ENCODE measurements at regions not wholly inside any gene's neighbourhood (a gene's known extent, or its start where the extent isn't known, plus 50 kb on each side); places are given as distances from the start of the nearest gene placed in this dataset.
A peak's percentile ranks its signal among the peaks of the same experiment; 100 is the strongest.

DNA sequence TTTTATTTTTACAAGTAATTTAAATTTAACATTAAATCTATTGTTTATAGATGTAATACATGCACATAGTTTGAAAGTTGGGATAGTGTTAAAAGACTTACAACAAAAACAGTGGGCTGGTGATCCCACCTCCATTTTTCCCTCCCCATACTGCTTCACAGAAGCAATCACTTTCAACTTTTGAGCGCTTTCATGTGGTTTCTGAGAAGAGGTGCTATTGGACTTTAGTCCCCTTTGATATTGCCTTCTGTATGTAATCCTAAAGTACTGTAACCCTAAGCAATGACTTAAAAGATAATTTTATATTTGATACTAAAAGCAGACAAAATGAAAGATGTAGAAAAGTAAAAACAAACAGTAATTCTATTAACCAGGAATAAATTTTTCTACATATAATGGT is 88.1 kb upstream of the FAM171A1 start:
- H2AFZ ChIP-seq (ENCODE audit: low read depth, low read length), result no peak overlapping the region
- no peaks in the 10 kb centered on the region for H3K79me2 ChIP-seq (ENCODE audit: insufficient read depth, low read length)
- H3K36me3 ChIP-seq (ENCODE audit: insufficient read depth, low read length), result no peaks in the 10 kb centered on the region
- H3K4me3 ChIP-seq (ENCODE audit: low read depth in 1 of 2, low read length in 2 of 2), result no peak overlapping the region
- H3K4me1 ChIP-seq (ENCODE audit: insufficient read depth, low read length), result no peaks in the 10 kb centered on the region
- H3K4me2 ChIP-seq (ENCODE audit: insufficient read depth, low read length), result no peak overlapping the region
- TF ChIP-seq, protein P1, sequence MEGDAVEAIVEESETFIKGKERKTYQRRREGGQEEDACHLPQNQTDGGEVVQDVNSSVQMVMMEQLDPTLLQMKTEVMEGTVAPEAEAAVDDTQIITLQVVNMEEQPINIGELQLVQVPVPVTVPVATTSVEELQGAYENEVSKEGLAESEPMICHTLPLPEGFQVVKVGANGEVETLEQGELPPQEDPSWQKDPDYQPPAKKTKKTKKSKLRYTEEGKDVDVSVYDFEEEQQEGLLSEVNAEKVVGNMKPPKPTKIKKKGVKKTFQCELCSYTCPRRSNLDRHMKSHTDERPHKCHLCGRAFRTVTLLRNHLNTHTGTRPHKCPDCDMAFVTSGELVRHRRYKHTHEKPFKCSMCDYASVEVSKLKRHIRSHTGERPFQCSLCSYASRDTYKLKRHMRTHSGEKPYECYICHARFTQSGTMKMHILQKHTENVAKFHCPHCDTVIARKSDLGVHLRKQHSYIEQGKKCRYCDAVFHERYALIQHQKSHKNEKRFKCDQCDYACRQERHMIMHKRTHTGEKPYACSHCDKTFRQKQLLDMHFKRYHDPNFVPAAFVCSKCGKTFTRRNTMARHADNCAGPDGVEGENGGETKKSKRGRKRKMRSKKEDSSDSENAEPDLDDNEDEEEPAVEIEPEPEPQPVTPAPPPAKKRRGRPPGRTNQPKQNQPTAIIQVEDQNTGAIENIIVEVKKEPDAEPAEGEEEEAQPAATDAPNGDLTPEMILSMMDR (IDR thresholded peaks at IDR 0.05; ENCODE audit: borderline replicate concordance, extremely low read depth, low read length, poor library complexity, severe bottlenecking), result no peak
- TF ChIP-seq EZH2 (IDR thresholded peaks at IDR 0.05; ENCODE audit: borderline replicate concordance, low read depth, low read length, severe bottlenecking), result no peak
- ATAC-seq (ENCODE audit: insufficient read depth, low read depth) (peak; percentile 82), DNase-seq (peak; percentile 16)
- no peaks in the 10 kb centered on the region for H4K20me1 ChIP-seq (ENCODE audit: insufficient read depth, low read length)
- no peak overlapping the region for H3K27ac ChIP-seq (ENCODE audit: low read length)
- no peak overlapping the region for H3K9ac ChIP-seq (ENCODE audit: low read depth, low read length)
- no peaks in the 10 kb centered on the region for H3K9me3 ChIP-seq (ENCODE audit: insufficient read depth, low read length, severe bottlenecking)
- H3K27me3 ChIP-seq (ENCODE audit: insufficient read depth, low read length, poor library complexity), result peaks cover 3% of the 10 kb centered on the region

DNA sequence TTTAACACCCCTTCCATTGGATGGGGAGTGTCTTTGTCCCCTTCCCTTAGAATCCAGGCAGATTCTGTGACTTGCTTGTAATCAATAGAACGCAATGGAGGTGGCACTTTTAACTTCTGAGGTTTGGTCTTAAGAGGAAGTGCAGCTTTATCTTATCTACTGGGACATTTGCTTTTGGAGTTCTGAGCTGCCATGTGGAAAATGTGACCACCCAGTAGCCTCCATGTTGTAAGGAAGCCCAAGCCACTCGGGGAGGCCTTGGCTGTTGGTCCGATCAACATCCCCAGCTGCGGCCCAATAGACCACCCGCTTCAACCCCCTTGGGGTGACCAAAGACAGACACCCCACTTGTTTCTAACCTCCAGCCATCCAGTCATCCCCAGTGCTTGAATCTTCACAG is 86.3 kb upstream of the FAM171A1 start:
- Histone ChIP-seq H3K27ac (ENCODE audit: low read length) (no peak overlapping the region), H3K9ac (ENCODE audit: low read depth, low read length) (no peak overlapping the region), H4K20me1 (ENCODE audit: insufficient read depth, low read length) (no peaks in the 10 kb centered on the region), H3K79me2 (ENCODE audit: insufficient read depth, low read length) (no peaks in the 10 kb centered on the region), H3K27me3 (ENCODE audit: insufficient read depth, low read length, poor library complexity) (peaks cover 4% of the 10 kb centered on the region), H2AFZ (ENCODE audit: low read depth, low read length) (no peak overlapping the region), H3K9me3 (ENCODE audit: insufficient read depth, low read length, severe bottlenecking) (no peaks in the 10 kb centered on the region), H3K36me3 (ENCODE audit: insufficient read depth, low read length) (no peaks in the 10 kb centered on the region), H3K4me2 (ENCODE audit: insufficient read depth, low read length) (no peak overlapping the region), H3K4me1 (ENCODE audit: insufficient read depth, low read length) (no peaks in the 10 kb centered on the region), H3K4me3 (ENCODE audit: low read depth in 1 of 2, low read length in 2 of 2) (no peak overlapping the region)
- DNase-seq, result no peak
- ATAC-seq (ENCODE audit: insufficient read depth, low read depth), result no peak
- no peak for TF ChIP-seq EZH2 (IDR thresholded peaks at IDR 0.05; ENCODE audit: borderline replicate concordance, low read depth, low read length, severe bottlenecking)
- TF ChIP-seq, protein P1 (IDR thresholded peaks at IDR 0.05; ENCODE audit: borderline replicate concordance, extremely low read depth, low read length, poor library complexity, severe bottlenecking), result no peak

DNA sequence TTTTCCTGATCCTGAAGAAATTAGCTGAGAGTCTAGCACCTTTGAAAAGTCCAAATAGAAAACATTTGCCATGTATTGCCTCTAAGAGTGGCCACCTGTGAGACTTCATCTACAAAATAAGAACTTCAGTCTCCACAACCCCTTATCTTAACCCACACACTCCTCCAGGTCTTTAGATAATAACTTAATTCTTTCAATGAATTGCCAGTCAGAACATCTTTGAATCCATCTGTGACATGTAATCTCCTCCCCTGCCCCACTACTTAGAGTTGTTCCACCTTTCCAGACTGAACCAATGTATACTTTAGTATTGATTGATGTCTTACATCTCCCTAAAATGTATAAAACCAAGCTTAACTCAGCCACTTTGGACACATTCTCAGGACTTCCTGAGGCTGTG is 84.4 kb upstream of the FAM171A1 start:
- Histone ChIP-seq H3K9me3 (ENCODE audit: insufficient read depth, low read length, severe bottlenecking) (no peaks in the 10 kb centered on the region), H4K20me1 (ENCODE audit: insufficient read depth, low read length) (no peaks in the 10 kb centered on the region), H3K4me3 (ENCODE audit: low read depth in 1 of 2, low read length in 2 of 2) (no peak overlapping the region), H3K27me3 (ENCODE audit: insufficient read depth, low read length, poor library complexity) (peaks cover 14% of the 10 kb centered on the region), H3K79me2 (ENCODE audit: insufficient read depth, low read length) (no peaks in the 10 kb centered on the region), H2AFZ (ENCODE audit: low read depth, low read length) (no peak overlapping the region), H3K4me2 (ENCODE audit: insufficient read depth, low read length) (no peak overlapping the region), H3K4me1 (ENCODE audit: insufficient read depth, low read length) (no peaks in the 10 kb centered on the region), H3K36me3 (ENCODE audit: insufficient read depth, low read length) (no peaks in the 10 kb centered on the region), H3K27ac (ENCODE audit: low read length) (no peak overlapping the region), H3K9ac (ENCODE audit: low read depth, low read length) (no peak overlapping the region)
- TF ChIP-seq, protein P1 (IDR thresholded peaks at IDR 0.05; ENCODE audit: borderline replicate concordance, extremely low read depth, low read length, poor library complexity, severe bottlenecking), result no peak
- DNase-seq (no peak), ATAC-seq (ENCODE audit: insufficient read depth, low read depth) (no peak)

DNA sequence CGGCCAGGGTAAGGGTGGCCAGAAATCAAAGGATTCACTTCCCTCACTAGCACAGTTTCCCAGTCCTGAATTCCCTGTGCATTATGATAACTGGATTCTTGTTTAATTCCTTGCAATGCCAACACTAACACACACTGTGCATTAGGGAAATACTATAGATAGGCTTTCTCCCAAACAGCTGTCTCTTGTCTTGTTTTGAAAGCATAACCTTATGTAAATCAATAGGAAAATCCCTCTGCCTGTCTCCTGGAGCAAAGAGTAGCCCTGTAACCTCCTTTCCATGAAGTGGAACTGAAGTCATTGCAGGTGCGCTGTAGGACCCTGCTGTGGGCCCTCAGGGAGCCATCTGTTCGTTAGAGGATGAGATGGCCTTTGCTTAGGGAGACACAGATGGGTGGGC is 82.8 kb upstream of the FAM171A1 start:
- Histone ChIP-seq H3K4me2 (ENCODE audit: insufficient read depth, low read length) (no peak overlapping the region), H3K27ac (ENCODE audit: low read length) (no peak overlapping the region), H3K27me3 (ENCODE audit: insufficient read depth, low read length, poor library complexity) (peaks cover 14% of the 10 kb centered on the region), H3K36me3 (ENCODE audit: insufficient read depth, low read length) (no peaks in the 10 kb centered on the region), H3K79me2 (ENCODE audit: insufficient read depth, low read length) (no peaks in the 10 kb centered on the region), H3K9me3 (ENCODE audit: insufficient read depth, low read length, severe bottlenecking) (no peaks in the 10 kb centered on the region), H2AFZ (ENCODE audit: low read depth, low read length) (no peak overlapping the region), H3K4me3 (ENCODE audit: low read depth in 1 of 2, low read length in 2 of 2) (no peak overlapping the region), H3K4me1 (ENCODE audit: insufficient read depth, low read length) (no peaks in the 10 kb centered on the region), H4K20me1 (ENCODE audit: insufficient read depth, low read length) (no peaks in the 10 kb centered on the region), H3K9ac (ENCODE audit: low read depth, low read length) (no peak overlapping the region)
- DNase-seq (no peak), ATAC-seq (ENCODE audit: insufficient read depth, low read depth) (no peak)
- no peak for TF ChIP-seq EZH2 (IDR thresholded peaks at IDR 0.05; ENCODE audit: borderline replicate concordance, low read depth, low read length, severe bottlenecking)
- TF ChIP-seq, protein P1 (IDR thresholded peaks at IDR 0.05; ENCODE audit: borderline replicate concordance, extremely low read depth, low read length, poor library complexity, severe bottlenecking), result no peak

Data from DND-41 (cell line).